GM18520 (cell line): ENCODE measurements at regions not wholly inside any gene's neighbourhood (a gene's known extent, or its start where the extent isn't known, plus 50 kb on each side); places are given as distances from the start of the nearest gene placed in this dataset.

Source experiments
- ATAC-seq: cut with Tn5 transposase; IDR thresholded peaks from one replicate; pipeline ENCODE4 v1.9.1; 2021; ENCODE audit not compliant: unreplicated experiment

DNA sequence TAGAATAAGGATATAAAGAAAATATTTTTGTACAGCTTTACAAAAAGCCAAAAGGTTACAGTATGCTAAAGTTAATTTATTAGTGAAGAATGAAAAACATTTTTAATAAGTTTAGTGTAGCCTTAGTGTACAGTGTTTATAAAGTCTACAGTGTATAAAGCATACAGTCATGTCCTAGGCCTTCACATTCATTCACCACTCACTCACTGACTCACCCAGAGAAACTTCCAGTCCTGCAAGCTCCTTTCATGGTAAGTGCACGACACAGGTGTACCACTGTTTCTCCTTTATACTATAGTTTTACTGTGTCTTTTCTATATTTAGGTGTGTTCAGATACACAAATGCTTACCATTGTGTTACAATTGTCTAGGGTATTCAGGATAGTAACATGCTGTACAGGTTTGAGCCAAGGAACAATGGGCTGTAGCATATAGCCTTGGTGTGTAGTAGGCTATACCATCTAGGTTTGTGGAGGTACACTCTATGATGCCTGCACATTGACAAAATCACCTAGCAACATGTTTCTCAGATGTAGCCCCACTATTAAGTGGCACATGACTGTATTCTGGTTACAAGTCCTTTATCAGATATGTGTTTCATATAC lies 197.1 kb upstream of the KBTBD8 start:
- no peak for ATAC-seq

GRCh38 chr3:66803206-66803605 lies 194.9 kb upstream of the KBTBD8 start:
- no peak for ATAC-seq

- no peak for ATAC-seq
Measured at GRCh38 chr3:66803721-66804695, 194.1 kb upstream of the KBTBD8 start.

DNA sequence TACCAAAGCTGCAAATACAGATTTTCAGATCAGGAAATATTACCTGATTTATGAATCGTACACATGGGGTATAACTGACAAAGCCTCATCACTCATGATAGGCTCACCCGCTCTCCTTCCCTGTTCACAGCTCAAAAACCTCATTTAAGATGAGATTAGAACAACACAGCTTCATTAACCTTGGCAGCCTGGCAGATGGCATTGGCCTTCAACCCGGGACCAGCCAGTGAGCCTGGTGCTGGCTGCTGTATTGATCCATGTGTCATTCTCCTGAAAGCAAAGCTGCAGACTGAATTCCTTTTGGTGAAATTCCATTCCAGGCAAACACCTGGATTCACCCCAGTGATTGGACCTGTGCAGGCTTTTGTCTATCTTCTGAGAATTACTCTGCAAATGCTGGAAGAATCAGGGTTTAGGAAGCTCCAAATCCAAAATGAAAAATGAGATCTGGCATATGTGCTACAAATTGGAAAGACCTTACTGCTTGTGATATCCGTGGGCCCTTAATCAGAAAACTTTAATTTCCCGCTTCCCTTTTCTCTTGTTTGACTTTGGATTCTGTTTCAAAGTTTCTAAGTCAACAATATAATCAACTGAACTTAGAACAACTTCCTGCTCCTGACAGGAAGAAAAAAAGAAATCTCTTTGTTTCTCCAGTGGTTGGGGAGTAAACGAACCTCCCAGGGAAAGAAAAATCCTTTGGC lies 189.1 kb upstream of the KBTBD8 start:
- no peak for ATAC-seq

DNA sequence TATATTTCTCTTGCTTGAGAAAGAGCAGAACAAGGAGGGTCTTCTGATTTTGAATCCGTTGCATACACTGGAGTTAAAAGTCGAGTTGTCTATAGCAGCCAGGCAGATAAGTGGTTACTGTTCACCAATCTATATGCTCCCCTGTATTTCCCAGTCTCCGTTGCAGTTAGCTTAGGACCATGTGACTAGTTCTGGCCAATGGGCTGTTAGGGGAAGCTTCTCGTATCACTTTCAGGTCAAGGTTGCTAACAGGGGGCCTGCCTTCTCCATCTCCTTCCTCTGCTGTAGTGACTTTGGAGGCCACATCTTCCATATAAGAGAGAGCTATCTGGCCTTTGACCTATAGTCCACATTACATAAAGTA lies 188.5 kb upstream of the KBTBD8 start:
- no peak for ATAC-seq

- no peak for ATAC-seq
Measured at GRCh38 chr3:66812136-66812535, 186.0 kb upstream of the KBTBD8 start.

GRCh38 chr3:66812741-66813140 lies 185.4 kb upstream of the KBTBD8 start:
- ATAC-seq = no peak

DNA sequence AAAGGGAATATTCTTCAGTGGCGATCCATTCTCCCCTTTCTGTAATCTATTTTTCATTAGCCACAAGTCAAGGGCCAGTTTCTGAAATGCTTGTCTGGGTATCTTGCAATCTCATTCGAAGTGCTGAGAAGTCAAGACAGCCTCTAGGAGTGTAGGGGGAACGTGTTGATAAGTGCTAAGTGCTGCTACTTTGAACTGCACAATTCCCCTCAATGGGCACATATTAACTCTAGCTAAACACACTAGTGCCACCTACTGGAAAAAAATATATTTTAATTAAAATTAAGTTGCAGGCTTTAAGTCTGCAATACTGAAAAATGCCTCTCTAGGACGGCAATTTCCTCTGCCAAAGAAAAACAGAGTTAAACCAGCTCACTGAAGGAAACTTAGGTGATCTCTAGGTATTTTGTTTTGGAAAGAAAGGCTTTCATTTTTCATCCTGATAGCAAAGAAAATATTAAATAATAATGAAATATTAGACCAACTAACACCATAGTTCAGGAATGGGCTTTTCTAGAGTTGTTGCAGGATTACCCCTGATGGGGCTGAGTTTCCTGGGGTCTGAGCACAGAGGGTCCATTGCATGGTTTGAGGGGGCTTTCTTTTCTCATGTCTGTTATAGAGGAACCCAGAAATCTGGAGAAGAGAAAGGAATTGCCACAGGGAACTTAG lies 181.9 kb upstream of the KBTBD8 start:
- ATAC-seq = peak; percentile 74

GRCh38 chr3:66817951-66818557 lies 180.1 kb upstream of the KBTBD8 start:
- ATAC-seq = no peak

GRCh38 chr3:66819993-66820501 lies 178.1 kb upstream of the KBTBD8 start:
- ATAC-seq = no peak

- peak; percentile 48 for ATAC-seq
Measured at GRCh38 chr3:66822186-66823008, 175.7 kb upstream of the KBTBD8 start.

GRCh38 chr3:66823009-66823397 lies 175.1 kb upstream of the KBTBD8 start:
- no peak for ATAC-seq

DNA sequence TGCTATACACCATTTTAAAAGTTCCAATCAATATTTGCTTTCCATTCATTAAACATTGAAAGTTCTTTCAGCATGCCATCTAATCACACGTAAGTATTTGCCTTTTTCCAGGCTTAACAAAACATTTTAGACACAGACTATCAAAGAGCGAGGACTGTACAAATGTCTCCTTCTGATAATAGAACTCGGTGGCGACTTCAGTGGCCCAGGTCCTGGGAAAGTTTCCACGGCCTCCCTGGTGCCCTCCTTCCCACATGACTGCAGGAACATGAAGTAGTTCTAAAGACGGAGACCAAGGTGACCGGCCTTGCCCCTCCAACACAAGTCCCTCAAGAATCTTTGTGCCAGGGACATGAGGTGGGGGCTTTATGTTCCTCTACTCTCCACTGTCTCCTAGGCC lies 174.6 kb upstream of the KBTBD8 start:
- ATAC-seq = no peak

- no peak for ATAC-seq
Measured at GRCh38 chr3:66825375-66825774, 172.7 kb upstream of the KBTBD8 start.

GRCh38 chr3:66827726-66828125 lies 170.4 kb upstream of the KBTBD8 start:
- ATAC-seq = no peak

GRCh38 chr3:66828303-66828702 lies 169.8 kb upstream of the KBTBD8 start:
- ATAC-seq = no peak

GRCh38 chr3:66830301-66830700 lies 167.8 kb upstream of the KBTBD8 start:
- ATAC-seq = no peak

DNA sequence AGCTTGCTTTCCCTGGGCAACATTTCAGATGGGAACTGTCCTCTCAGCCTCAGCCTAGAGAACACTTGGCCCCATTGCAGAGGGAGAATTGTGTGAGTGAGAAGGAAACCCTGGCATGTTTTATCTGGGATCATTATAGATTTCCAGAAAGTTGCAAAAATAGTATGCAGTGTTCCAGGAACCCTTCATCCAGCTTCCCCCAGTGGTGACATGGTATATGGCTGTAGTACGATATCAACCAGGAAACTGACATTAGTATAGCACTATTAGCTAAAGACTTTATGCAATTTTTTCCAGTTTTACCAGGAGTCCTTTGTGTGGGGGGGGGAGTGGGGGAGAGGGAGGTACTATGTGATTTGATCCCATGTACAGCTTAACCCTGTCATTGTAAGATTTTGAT lies 166.2 kb upstream of the KBTBD8 start:
- no peak for ATAC-seq

DNA sequence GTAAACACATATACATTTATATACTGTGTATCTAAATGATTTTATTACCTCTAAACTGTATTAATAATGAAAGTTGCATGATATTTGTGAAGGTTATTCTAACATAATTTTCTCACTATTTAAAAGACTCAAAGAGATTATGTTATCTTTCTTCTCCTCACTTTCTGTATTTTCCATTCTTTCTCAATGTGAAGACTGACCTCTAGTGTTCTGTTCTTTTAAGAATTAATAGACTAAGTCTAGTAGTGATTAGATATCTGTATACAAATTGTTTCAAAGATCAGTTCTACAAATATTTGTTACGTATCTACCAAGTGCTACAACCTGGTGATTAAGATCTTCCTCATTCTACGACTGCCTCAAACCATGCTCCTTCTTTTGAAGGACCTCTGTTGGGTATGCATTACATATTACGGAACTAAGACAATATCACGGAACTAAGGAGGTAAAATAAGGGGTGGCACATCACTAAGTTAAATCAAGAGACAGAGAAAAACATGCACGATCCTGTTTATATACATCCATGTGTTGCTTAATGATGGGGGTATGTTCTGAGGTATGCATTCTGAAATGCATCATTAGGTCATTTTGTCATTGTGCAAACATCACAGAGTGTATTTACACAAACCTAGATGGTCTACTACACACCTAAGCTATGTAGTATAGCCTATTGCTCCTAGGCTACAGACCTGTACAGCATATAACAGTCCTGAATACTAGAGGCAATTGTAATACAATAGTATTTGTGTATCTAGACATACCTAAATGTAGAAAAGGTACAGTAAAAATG lies 161.5 kb upstream of the KBTBD8 start:
- ATAC-seq = no peak
